ENCODE measurements at regions not wholly inside any gene's neighbourhood (a gene's known extent, or its start where the extent isn't known, plus 50 kb on each side); places are given as distances from the start of the nearest gene placed in this dataset.

- Histone ChIP-seq H3K9me3 (ENCODE audit: control insufficient read depth in 2 of 3, insufficient read depth in 1 of 3, low read length in 3 of 3) (no peaks in the 10 kb centered on the region), H3K9ac (ENCODE audit: low read length in 3 of 3) (no peak overlapping the region), H3K27ac (ENCODE audit: low read depth in 2 of 2, low read length in 2 of 2) (no peak overlapping the region), H3K36me3 (ENCODE audit: control insufficient read depth in 2 of 3, insufficient read depth in 3 of 3, low read length in 3 of 3) (no peaks in the 10 kb centered on the region), H3K4me1 (ENCODE audit: control insufficient read depth in 2 of 3, insufficient read depth in 2 of 3, low read depth in 1 of 3, low read length in 3 of 3) (no peaks in the 10 kb centered on the region), H3K4me3 (ENCODE audit: low read length in 3 of 3) (no peak overlapping the region), H3K27me3 (ENCODE audit: control insufficient read depth, insufficient read depth, low read length) (no peaks in the 10 kb centered on the region)
- DNase-seq: no peak
- no peak for TF ChIP-seq CTCF (IDR thresholded peaks at IDR 0.05; ENCODE audit: borderline replicate concordance, extremely low read depth, insufficient read depth)
- no peak for FAIRE-seq
- intact Hi-C loops (cut with DNase I): no loop called here
Observed at GRCh38 chr18:42561521-42561920, 554.0 kb downstream of the RIT2 start.

GRCh38 chr18:42563995-42564394 is 551.5 kb downstream of the RIT2 start:
- FAIRE-seq: no peak
- no peaks in the 10 kb centered on the region for H3K9me3 ChIP-seq (ENCODE audit: control insufficient read depth in 2 of 3, insufficient read depth in 1 of 3, low read length in 3 of 3)
- H3K4me1 ChIP-seq (ENCODE audit: control insufficient read depth in 2 of 3, insufficient read depth in 2 of 3, low read depth in 1 of 3, low read length in 3 of 3): no peaks in the 10 kb centered on the region

GRCh38 chr18:42564761-42565160 is 550.7 kb downstream of the RIT2 start:
- H3K4me1 ChIP-seq (ENCODE audit: control insufficient read depth in 2 of 3, insufficient read depth in 2 of 3, low read depth in 1 of 3, low read length in 3 of 3): no peaks in the 10 kb centered on the region
- no peak for TF ChIP-seq CTCF (IDR thresholded peaks at IDR 0.05; ENCODE audit: borderline replicate concordance, extremely low read depth, insufficient read depth)
- intact Hi-C loops (cut with DNase I): no loop called here
- H3K27ac ChIP-seq (ENCODE audit: low read depth in 2 of 2, low read length in 2 of 2): no peak overlapping the region
- no peak overlapping the region for H3K4me3 ChIP-seq (ENCODE audit: low read length in 3 of 3)
- H3K9ac ChIP-seq (ENCODE audit: low read length in 3 of 3): no peak overlapping the region
- DNase-seq (no peak), FAIRE-seq (no peak)
- no peaks in the 10 kb centered on the region for H3K9me3 ChIP-seq (ENCODE audit: control insufficient read depth in 2 of 3, insufficient read depth in 1 of 3, low read length in 3 of 3)
- no peaks in the 10 kb centered on the region for H3K27me3 ChIP-seq (ENCODE audit: control insufficient read depth, insufficient read depth, low read length)
- no peaks in the 10 kb centered on the region for H3K36me3 ChIP-seq (ENCODE audit: control insufficient read depth in 2 of 3, insufficient read depth in 3 of 3, low read length in 3 of 3)

More at GRCh38 chr18:42563995-42564394, 551.5 kb downstream of the RIT2 start:
- TF ChIP-seq CTCF (IDR thresholded peaks at IDR 0.05; ENCODE audit: borderline replicate concordance, extremely low read depth, insufficient read depth): no peak
- intact Hi-C loops (cut with DNase I): no loop called here
- no peak overlapping the region for H3K4me3 ChIP-seq (ENCODE audit: low read length in 3 of 3)
- H3K9ac ChIP-seq (ENCODE audit: low read length in 3 of 3): no peak overlapping the region
- H3K27ac ChIP-seq (ENCODE audit: low read depth in 2 of 2, low read length in 2 of 2): no peak overlapping the region
- H3K36me3 ChIP-seq (ENCODE audit: control insufficient read depth in 2 of 3, insufficient read depth in 3 of 3, low read length in 3 of 3): no peaks in the 10 kb centered on the region
- no peak for DNase-seq
- no peaks in the 10 kb centered on the region for H3K27me3 ChIP-seq (ENCODE audit: control insufficient read depth, insufficient read depth, low read length)

GRCh38 chr18:42568773-42569172 is 546.7 kb downstream of the RIT2 start:
- H3K9ac ChIP-seq (ENCODE audit: low read length in 3 of 3): no peak overlapping the region
- no peak overlapping the region for H3K4me3 ChIP-seq (ENCODE audit: low read length in 3 of 3)
- intact Hi-C loops (cut with DNase I): no loop called here
- no peaks in the 10 kb centered on the region for H3K36me3 ChIP-seq (ENCODE audit: control insufficient read depth in 2 of 3, insufficient read depth in 3 of 3, low read length in 3 of 3)
- H3K27ac ChIP-seq (ENCODE audit: low read depth in 2 of 2, low read length in 2 of 2): no peak overlapping the region
- no peaks in the 10 kb centered on the region for H3K9me3 ChIP-seq (ENCODE audit: control insufficient read depth in 2 of 3, insufficient read depth in 1 of 3, low read length in 3 of 3)
- H3K27me3 ChIP-seq (ENCODE audit: control insufficient read depth, insufficient read depth, low read length): no peaks in the 10 kb centered on the region
- no peaks in the 10 kb centered on the region for H3K4me1 ChIP-seq (ENCODE audit: control insufficient read depth in 2 of 3, insufficient read depth in 2 of 3, low read depth in 1 of 3, low read length in 3 of 3)
- TF ChIP-seq CTCF (IDR thresholded peaks at IDR 0.05; ENCODE audit: borderline replicate concordance, extremely low read depth, insufficient read depth): no peak
- DNase-seq (no peak), FAIRE-seq (no peak)
